IMR-90 (cell line): ENCODE measurements at regions not wholly inside any gene's neighbourhood (a gene's known extent, or its start where the extent isn't known, plus 50 kb on each side); places are given as distances from the start of the nearest gene placed in this dataset.

Experiments used
- ATAC-seq: fragments of 200-7000 bp; cut with Tn5 transposase; 2 replicates; pipeline ENCODE4 v1.9.1; 2020; ENCODE audit warnings: low read depth, mild to moderate bottlenecking, moderate library complexity
- BruUV-seq: library from RNA; stranded (reverse); fragments of 400-500 nt; replicated peaks from 2 replicates; lab custom pipeline; 2021; lab: Mats Ljungman, UMichigan
- CTCF ChIA-PET: fragments of 300-600 bp; formaldehyde crosslinking; extraction: SDS; loops from one replicate; lab custom pipeline; 2021; ENCODE audit warnings: antibody characterized with exemption; lab: Yijun Ruan, JAX
- POLR2A ChIA-PET: fragments of 300-600 bp; sonication (Branson Sonifier 250); formaldehyde crosslinking; loops from one replicate; lab custom pipeline; 2022; ENCODE audit warnings: antibody characterized with exemption; ENCODE audit not compliant: unreplicated experiment; lab: Charles Lee
- DNase-seq: peaks from one replicate; pipeline ENCODE4 v3.0.0; 2013
- H2AFZ ChIP-seq: replicated peaks from 2 replicates; pipeline ENCODE3; 2013; ENCODE audit warnings: low read length, mild to moderate bottlenecking; ENCODE audit not compliant: poor library complexity
- H2AK5ac ChIP-seq: 2 replicates; pipeline ENCODE4 v1.6.1; 2013; ENCODE audit warnings: low read depth, low read length, inconsistent platforms
- H2AK9ac ChIP-seq: replicated peaks from 2 replicates; pipeline ENCODE3; 2013; ENCODE audit warnings: mild to moderate bottlenecking, low read depth, low read length, moderate library complexity; ENCODE audit not compliant: poor library complexity
- H2BK120ac ChIP-seq: 2 replicates; pipeline ENCODE4 v1.6.1; 2013; ENCODE audit warnings: low read depth, low read length, inconsistent platforms
- H2BK15ac ChIP-seq: 3 replicates; pipeline ENCODE4 v1.6.1; 2013; ENCODE audit warnings: low read depth, low read length, inconsistent platforms
- H2BK20ac ChIP-seq: 2 replicates; pipeline ENCODE4 v1.6.1; 2013; ENCODE audit warnings: low read depth, mild to moderate bottlenecking, inconsistent platforms, low read length, moderate library complexity
- H2BK5ac ChIP-seq: 2 replicates; pipeline ENCODE4 v1.6.1; 2013; ENCODE audit warnings: mild to moderate bottlenecking, low read depth, low read length, inconsistent platforms; ENCODE audit not compliant: poor library complexity, severe bottlenecking
- H3K14ac ChIP-seq: replicated peaks from 2 replicates; pipeline ENCODE4 v1.6.1; 2013; ENCODE audit warnings: low read depth, low read length, inconsistent platforms
- H3K18ac ChIP-seq: 2 replicates; pipeline ENCODE4 v1.6.1; 2013; ENCODE audit warnings: low read depth, low read length, control low read depth
- H3K23ac ChIP-seq: 2 replicates; pipeline ENCODE4 v1.6.1; 2013; ENCODE audit warnings: low read depth, low read length, inconsistent platforms
- H3K27ac ChIP-seq: 2 replicates; pipeline ENCODE4 v1.5.1; 2013; ENCODE audit warnings: mild to moderate bottlenecking, control low read depth, low read length; ENCODE audit not compliant: insufficient read depth
- H3K27me3 ChIP-seq: 2 replicates; pipeline ENCODE4 v1.6.1; 2013; ENCODE audit warnings: low read length; ENCODE audit not compliant: control insufficient read depth, insufficient read depth
- H3K36me3 ChIP-seq: 2 replicates; pipeline ENCODE4 v1.6.1; 2013; ENCODE audit warnings: low read length, mixed read lengths; ENCODE audit not compliant: control insufficient read depth, insufficient read depth
- H3K4ac ChIP-seq: 2 replicates; pipeline ENCODE4 v1.6.1; 2013; ENCODE audit warnings: low read depth, low read length, inconsistent platforms
- H3K4me1 ChIP-seq: 2 replicates; pipeline ENCODE4 v1.6.1; 2013; ENCODE audit warnings: low read length, mixed read lengths; ENCODE audit not compliant: control insufficient read depth, insufficient read depth
- H3K4me2 ChIP-seq: 2 replicates; pipeline ENCODE4 v1.6.1; 2013; ENCODE audit warnings: low read depth, mild to moderate bottlenecking, control low read depth, low read length, moderate library complexity
- H3K4me3 ChIP-seq: 2 replicates; pipeline ENCODE4 v1.5.1; 2013; ENCODE audit warnings: low read depth, mild to moderate bottlenecking, control low read depth, low read length, moderate library complexity; ENCODE audit not compliant: insufficient read depth
- H3K56ac ChIP-seq: 2 replicates; pipeline ENCODE4 v1.6.1; 2013; ENCODE audit warnings: low read length, inconsistent platforms; ENCODE audit not compliant: insufficient read depth; ENCODE audit errors: extremely low read depth
- H3K79me1 ChIP-seq, 2 experiments: 2 replicates each; pipeline ENCODE4 v1.6.1; 2013; ENCODE audit warnings: low read length in 2 of 2, inconsistent platforms in 1 of 2, low read depth in 1 of 2
- H3K9ac ChIP-seq: 2 replicates; pipeline ENCODE4 v1.6.1; 2013; ENCODE audit warnings: low read depth, low read length, control low read depth
- H3K9me1 ChIP-seq: 2 replicates; pipeline ENCODE4 v1.6.1; 2013; ENCODE audit warnings: low read length, inconsistent platforms; ENCODE audit not compliant: insufficient read depth
- H3K9me3 ChIP-seq: 2 replicates; pipeline ENCODE4 v1.6.1; 2013; ENCODE audit warnings: low read length; ENCODE audit not compliant: control insufficient read depth, insufficient read depth
- H4K20me1 ChIP-seq: 2 replicates; pipeline ENCODE4 v1.6.1; 2013; ENCODE audit warnings: low read length, inconsistent platforms; ENCODE audit not compliant: insufficient read depth
- H4K5ac ChIP-seq: 2 replicates; pipeline ENCODE4 v1.6.1; 2013; ENCODE audit warnings: mild to moderate bottlenecking, low read depth, low read length, control low read depth
- H4K8ac ChIP-seq, 2 experiments: 2 replicates each; pipeline ENCODE4 v1.6.1; 2013; ENCODE audit warnings: low read depth in 2 of 2, low read length in 2 of 2, control low read depth in 1 of 2, inconsistent platforms in 1 of 2
- H4K91ac ChIP-seq: 2 replicates; pipeline ENCODE4 v1.6.1; 2013; ENCODE audit warnings: low read depth, low read length, inconsistent platforms; ENCODE audit not compliant: insufficient read depth
- CHD1 ChIP-seq: IDR thresholded peaks from 2 replicates; pipeline ENCODE4 v1.6.1; 2012; ENCODE audit warnings: low read depth, low read length, improper control_type of control experiment
- MAFK ChIP-seq: IDR thresholded peaks from 2 replicates; pipeline ENCODE4 v1.6.1; 2012; ENCODE audit warnings: low read depth, low read length, improper control_type of control experiment
- MAZ ChIP-seq: IDR thresholded peaks from 2 replicates; pipeline ENCODE4 v1.6.1; 2012; ENCODE audit warnings: low read depth, mild to moderate bottlenecking, low read length, improper control_type of control experiment, moderate library complexity, borderline replicate concordance
- NFE2L2 ChIP-seq: fragments of 150-350 bp; IDR thresholded peaks from 2 replicates; pipeline ENCODE4 v1.6.1; 2016; ENCODE audit warnings: low read depth, mild to moderate bottlenecking, low read length
- POLR2A ChIP-seq: IDR thresholded peaks from 2 replicates; pipeline ENCODE4 v1.6.1; 2012; ENCODE audit warnings: mild to moderate bottlenecking, low read depth, low read length
- RAD21 ChIP-seq: IDR thresholded peaks from 2 replicates; pipeline ENCODE4 v1.6.1; 2012; ENCODE audit warnings: low read length, improper control_type of control experiment
- RCOR1 ChIP-seq: IDR thresholded peaks from 2 replicates; pipeline ENCODE4 v1.6.1; 2012; ENCODE audit warnings: mild to moderate bottlenecking, low read length, improper control_type of control experiment; ENCODE audit not compliant: insufficient replicate concordance
- WGBS, 2 experiments: methylation state at CpG; one replicate each; pipeline versions ENCODE4 v1.1.5 to v1.1.7; 2013; ENCODE audit warnings: missing lambda C conversion rate in 2 of 2; ENCODE audit not compliant: insufficient read length in 1 of 2; ENCODE audit errors: extremely low coverage in 2 of 2; 5-methylcytosine and 5-hydroxymethylcytosine counted together
- dilution Hi-C: fragments of 300-500 bp; cut with HindIII; formaldehyde crosslinking; loops from one replicate; pipeline ENCODE4 v1.14.3; 2018; ENCODE audit warnings: low sequenced_read_pairs; ENCODE audit not compliant: unreplicated experiment
- in situ Hi-C: fragments of 300-500 bp; cut with MboI; formaldehyde crosslinking; loops from 3 replicates; pipeline ENCODE4 v1.14.3; 2019; ENCODE audit warnings: low sequenced_read_pairs, inconsistent platforms, mixed read lengths
- intact Hi-C: fragments of 100-400 bp; cut with micrococcal nuclease; formaldehyde crosslinking; loops from 2 replicates; pipeline ENCODE4 v1.10.0; 2022

DNA sequence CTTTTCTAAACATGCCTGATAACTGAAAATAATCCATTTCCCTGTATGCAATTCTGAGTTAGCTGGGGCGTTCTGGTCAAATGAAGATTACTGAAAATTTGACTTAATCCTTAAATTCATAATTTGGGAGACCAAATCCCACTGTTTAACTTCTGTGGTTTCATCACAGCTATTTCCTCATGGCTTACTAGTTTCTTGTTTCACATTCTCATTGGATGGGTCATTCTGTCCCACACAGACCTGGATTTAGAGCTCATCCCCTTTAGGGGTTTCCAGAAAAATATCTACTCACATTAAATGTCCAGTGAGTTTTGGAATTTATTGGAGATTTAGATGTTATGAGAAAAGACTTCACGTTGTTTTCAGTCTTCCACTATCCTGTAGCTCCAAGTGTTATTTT lies 709.3 kb upstream of the KLHL1 start:
- H3K56ac ChIP-seq = no peak overlapping the region
- no peaks in the 10 kb centered on the region for H4K20me1 ChIP-seq
- no peak overlapping the region for H2AK9ac ChIP-seq
- no peak overlapping the region for H3K18ac ChIP-seq
- no peaks in the 10 kb centered on the region for H3K79me1 ChIP-seq
- TF ChIP-seq CHD1 (no peak), MAFK (no peak), RAD21 (no peak), POLR2A (no peak), MAZ (no peak), RCOR1 (no peak), NFE2L2 (no peak)
- no peaks in the 10 kb centered on the region for H3K36me3 ChIP-seq
- H4K5ac ChIP-seq = no peak overlapping the region
- no CpG with 5 or more reads among the region's 2 CpGs for WGBS, 2 experiments
- BruUV-seq = no TSS peak
- H2BK15ac ChIP-seq = no peak overlapping the region
- in situ Hi-C loops = no loop called here
- ATAC-seq (no peak), DNase-seq (peak; percentile 41)
- no peak overlapping the region for H4K91ac ChIP-seq
- intact Hi-C loops = no loop called here
- H3K4me3 ChIP-seq = no peak overlapping the region
- no peak overlapping the region for H2BK20ac ChIP-seq
- H3K9me1 ChIP-seq = no peaks in the 10 kb centered on the region
- no peaks in the 10 kb centered on the region for H3K9me3 ChIP-seq
- H2AK5ac ChIP-seq = no peak overlapping the region
- H3K23ac ChIP-seq = no peak overlapping the region
- H4K8ac ChIP-seq = no peak overlapping the region
- no peak overlapping the region for H3K4me2 ChIP-seq
- H3K27me3 ChIP-seq = no peaks in the 10 kb centered on the region
- ChIA-PET CTCF (interaction anchor here (0.6 to 0.7 kb wide), 2 partner anchors 34 to 732 kb away, joined by 4 to 7 read pairs; no protein-coding TSS in a partner anchor), POLR2A (no interaction called here)
- dilution Hi-C loops = no loop called here
- no peak overlapping the region for H3K14ac ChIP-seq
- H3K4ac ChIP-seq = no peak overlapping the region
- H2BK5ac ChIP-seq = no peak overlapping the region
- no peaks in the 10 kb centered on the region for H3K4me1 ChIP-seq
- H2BK120ac ChIP-seq = no peak overlapping the region
- no peak overlapping the region for H3K27ac ChIP-seq
- no peak overlapping the region for H2AFZ ChIP-seq
- no peak overlapping the region for H3K9ac ChIP-seq
